M059J (cell line): ENCODE measurements at regions not wholly inside any gene's neighbourhood (a gene's known extent, or its start where the extent isn't known, plus 50 kb on each side); places are given as distances from the start of the nearest gene placed in this dataset.
A peak's percentile ranks its signal among the peaks of the same experiment; 100 is the strongest.
"Not testable (repeated sequence)": the region's sequence is repeated elsewhere in the genome, so short reads cannot be mapped to it uniquely, and the experiment has no call there.

Experiments used
- DNase-seq: peaks from one replicate; pipeline ENCODE4 v3.0.0-alpha.2; 2012; ENCODE audit warnings: low read depth

GRCh38 chr16:76984196-76984595 is 206.8 kb upstream of the MON1B start:
- DNase-seq = no peak

DNA sequence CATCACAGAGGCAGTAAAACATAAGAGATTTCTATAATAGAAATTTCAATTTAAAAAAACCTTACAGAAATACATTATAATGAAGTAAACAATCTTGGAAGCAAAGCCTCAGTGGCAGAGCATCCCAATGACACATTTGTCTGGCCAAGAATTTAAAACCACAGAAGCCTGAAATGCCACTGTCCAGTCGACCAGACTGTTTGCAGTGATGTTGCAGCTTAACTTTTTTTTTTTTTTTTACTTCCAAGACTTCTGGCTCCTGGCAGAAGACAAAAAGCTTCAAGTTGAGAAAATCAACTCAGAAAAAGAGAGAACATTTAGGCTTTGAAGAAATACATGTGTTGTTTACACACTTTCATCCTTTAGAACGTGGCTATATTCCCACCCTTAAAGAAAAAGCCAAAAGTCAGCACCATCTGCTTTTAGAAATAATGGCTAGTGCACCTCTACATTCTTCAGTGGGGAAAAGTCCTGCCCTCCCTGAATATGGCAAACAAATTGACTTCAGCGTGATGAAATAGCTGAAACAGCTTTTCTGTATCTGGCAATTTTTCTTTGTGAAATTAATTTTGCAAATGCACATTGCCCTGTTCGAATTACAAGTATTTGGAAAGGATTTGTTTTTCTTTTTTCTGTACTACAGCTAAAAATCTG is 205.5 kb upstream of the MON1B start:
- DNase-seq = no peak

DNA sequence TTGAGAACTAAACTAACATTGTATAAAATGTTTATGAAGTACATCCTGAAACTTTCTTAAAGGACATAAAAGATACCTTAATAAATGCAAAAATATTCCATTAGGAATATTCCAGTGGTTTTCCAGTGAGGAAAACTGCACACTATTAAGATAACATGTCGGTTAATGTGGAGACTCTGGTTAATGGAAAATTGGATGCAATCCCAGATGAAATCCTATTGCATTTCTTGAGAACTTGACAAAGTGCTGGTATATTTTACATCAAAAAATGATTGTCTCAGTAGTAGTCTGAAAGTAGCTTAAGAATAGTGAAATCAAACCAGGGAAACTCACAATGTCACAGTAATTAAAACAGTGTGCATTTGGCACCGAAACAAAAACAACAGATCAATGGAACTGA is 202.5 kb upstream of the MON1B start:
- DNase-seq = no peak

GRCh38 chr16:77002644-77003043 is 188.3 kb upstream of the MON1B start:
- no peak for DNase-seq

GRCh38 chr16:77009453-77009852 is 181.5 kb upstream of the MON1B start:
- no peak for DNase-seq

GRCh38 chr16:77014441-77014840 is 176.5 kb upstream of the MON1B start:
- no peak for DNase-seq

GRCh38 chr16:77030600-77030999 is 160.4 kb upstream of the MON1B start:
- no peak for DNase-seq

DNA sequence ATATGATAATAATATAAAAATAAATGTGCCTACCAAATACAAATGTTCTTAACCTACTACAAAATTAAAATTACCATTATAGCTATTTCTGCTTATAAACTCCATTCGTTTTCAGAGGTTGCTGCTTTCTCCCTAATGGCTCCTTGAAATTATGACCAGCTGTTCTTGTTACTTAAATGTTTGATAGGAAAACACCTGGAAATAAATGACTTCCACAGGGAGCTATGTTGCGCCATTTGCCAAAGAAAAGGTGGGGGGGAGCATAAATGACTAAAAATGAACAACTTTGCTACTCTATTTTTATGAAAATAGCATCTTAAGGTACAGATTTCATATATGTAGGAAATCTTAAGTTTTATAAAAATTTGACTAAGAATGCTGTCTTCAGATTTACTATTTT is 157.5 kb upstream of the MON1B start:
- no peak for DNase-seq

GRCh38 chr16:77035361-77035760 is 155.6 kb upstream of the MON1B start:
- DNase-seq = no peak

DNA sequence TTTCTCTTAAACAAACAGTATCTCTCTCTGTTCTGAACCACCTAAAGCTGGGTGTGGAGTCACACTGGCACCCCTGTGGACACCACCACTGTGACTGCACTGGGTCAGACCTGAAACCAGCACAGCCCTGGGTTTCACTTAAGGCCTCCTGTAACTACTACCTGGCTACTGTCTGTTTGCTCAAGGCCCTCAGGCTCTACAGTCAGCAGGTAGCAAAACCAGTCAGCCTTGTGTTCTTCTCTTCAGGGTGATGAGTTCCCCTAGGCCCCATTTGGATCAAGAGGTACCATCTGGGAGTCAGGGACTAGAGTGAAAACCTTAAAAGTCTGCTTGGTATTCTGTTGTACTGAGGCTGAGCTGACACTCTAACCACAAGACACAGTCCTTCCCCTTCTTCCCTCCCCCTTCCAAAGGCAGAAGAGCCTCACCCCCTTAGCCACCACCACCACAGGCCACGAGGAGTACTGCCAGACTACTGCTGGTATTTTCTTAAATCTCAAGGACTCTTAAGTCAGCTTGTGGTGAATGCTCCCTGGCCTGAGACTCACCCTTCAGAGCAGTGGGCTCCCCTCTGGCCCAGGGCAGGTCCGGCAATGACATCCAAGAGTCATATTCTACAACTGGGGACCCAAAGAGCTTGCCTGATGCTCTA is 153.2 kb upstream of the MON1B start:
- DNase-seq = no peak

DNA sequence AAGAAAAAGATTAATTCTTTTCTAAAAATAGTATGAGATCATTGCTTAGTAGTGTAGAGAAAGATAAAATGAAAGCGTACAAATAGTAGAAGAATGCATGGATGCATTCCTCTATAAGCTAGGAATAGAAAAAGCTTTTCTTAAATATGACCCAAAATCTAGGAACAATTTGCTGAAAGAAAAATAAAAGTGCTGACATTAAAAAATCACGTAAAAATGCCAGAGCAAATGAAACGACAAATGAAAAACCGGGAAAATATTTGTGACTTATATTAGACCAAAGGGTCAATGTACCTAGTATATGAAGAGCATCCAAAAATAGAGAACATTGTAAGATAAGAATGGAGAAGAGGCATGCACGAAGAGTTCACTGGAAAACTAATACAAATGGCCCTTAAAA is 149.5 kb upstream of the MON1B start:
- no peak for DNase-seq

GRCh38 chr16:77043076-77043475 is 147.9 kb upstream of the MON1B start:
- DNase-seq = peak; percentile 4

DNA sequence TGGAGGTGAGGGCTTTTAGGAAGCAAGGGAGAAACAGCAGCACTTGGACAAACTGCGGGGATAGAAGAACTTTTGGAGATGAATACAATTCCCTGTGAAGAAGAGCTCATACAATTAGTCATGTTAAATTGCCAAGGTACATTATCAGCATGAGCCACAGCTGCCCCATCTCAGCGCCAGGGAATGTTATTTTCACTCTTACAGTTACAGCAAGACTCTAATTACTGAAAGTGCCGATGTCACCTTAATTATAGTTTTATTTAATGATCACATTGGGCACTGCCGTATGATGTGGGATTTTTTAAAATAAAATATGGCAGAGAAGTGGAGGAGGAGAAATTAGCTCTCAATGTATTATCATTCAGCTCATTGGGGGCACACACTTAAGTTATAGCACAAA is 144.8 kb upstream of the MON1B start:
- DNase-seq = no peak

- DNase-seq = no peak
Observed at GRCh38 chr16:77048085-77048484, 142.9 kb upstream of the MON1B start.

GRCh38 chr16:77049577-77049976 is 141.4 kb upstream of the MON1B start:
- no peak for DNase-seq

GRCh38 chr16:77056597-77056996 is 134.4 kb upstream of the MON1B start:
- not testable (repeated sequence) for DNase-seq

DNA sequence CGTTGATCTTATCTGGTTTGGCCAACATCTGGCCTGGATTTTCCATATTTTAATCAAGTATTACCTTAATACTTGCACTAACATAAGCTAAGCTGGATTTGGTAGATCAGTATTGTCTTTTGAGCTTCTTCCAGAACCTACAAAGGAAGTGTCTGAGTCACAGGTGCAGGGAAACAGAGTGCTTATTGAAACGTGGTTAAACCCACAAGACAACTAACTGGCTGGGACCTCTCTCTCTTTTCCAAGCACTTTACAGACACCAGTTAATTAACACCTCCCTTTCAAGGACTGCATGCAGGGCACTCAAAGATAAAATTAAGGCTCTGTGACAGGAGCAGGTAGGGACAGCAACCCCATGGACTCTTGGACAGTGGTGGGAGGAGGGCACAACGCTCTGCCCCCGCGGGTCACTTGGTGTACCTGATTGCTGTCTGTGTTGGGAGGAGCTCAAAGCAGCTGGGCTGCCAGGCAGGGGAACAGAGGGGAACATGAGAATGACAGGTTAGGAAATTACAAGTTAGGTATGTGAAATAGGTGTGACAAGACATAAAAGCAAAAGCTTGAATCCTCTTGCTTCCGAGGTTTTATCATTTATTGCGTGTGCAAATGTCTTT is 133.7 kb upstream of the MON1B start:
- no peak for DNase-seq

DNA sequence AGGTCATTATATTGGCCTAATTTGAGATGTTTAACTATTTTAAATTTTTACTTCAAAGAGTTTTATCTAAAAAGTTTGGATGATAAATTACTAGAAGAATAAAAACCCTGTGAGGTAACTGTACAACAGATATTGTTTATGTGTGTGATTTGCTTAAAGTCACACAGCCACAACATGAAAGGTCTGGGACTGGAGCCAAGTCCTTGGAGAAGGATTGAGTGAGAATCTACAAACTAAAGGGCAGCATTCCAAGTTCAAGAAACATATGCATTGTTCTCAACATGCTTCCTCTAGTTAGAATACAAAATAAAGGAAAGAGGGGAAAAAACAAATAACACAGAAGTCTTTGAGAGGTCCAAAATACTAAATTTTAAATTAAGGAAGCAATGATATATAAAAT is 131.5 kb upstream of the MON1B start:
- no peak for DNase-seq

DNA sequence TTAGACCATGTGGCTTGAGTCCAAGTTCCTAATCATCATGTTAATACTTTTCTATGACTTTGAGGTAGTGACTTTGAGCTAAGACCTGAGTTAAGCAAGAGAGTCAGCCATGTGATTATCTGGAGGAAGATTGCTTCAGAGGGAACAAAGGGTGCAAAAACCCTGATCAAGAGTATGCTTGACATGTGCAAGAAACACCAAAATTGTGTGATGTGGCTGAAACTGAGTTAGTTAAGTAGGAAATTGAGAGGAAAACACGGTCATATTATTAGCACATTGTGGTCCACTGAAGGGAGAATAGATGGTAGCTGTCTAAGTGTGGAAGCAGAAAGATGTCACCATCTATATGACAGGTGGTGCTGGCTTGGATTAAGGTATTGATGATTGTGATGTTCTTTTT is 130.4 kb upstream of the MON1B start:
- no peak for DNase-seq

DNA sequence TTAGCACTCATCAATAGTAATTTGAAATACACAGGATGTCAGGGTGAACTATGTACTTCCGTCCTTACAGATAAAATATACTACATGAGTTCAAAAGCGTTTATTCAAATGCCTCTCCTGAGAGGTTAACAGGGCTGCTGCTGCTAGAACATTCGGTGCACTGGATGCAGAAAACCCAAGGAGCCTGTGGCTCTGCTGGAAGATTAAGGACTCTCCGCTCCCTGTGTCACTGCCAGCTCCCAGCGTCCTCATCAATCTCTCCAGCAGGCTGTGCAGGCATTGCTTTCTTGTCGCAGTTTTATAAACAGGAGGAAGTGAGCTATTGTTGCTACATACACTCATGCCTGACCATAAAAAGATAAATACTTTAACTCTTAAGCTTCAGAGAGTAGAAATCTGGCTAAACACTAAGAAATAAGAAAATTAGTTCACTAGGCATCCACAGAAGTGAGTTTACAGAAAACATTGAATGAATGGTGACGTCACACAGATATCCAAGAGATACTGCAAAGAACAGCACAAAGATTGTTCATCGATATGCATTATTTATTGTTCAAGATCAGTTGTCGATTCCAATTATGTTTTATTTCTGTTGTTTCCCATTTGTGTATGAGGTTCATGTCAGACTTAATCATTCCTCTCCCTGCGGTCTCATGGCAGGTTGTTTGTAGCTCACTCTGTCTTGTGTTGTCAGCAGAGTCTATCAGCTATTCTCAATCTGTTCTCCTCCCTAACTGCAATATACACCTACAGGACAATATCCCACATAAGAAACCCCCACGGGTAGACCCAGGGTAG is 127.9 kb upstream of the MON1B start:
- DNase-seq = no peak

DNA sequence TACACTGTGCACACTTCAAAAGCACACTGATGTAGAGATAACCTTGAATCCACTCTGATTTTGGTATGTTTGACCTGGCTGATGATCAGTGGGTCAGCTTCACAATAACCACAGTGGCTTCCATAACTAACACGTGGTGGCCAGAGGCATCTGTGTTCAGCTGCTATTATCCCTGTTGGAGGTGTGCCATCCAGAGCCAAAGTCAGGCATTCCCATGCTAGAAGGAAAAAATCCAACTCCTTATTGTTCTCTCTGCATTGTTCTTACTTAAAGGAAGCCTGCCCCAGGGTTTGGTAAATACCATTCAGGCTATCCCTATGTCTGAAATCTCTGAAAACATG is 127.3 kb upstream of the MON1B start:
- no peak for DNase-seq

- DNase-seq = no peak
Observed at GRCh38 chr16:77064037-77064436, 127.0 kb upstream of the MON1B start.
